Prostate gland (tissue), 2 donors: ENCODE measurements at regions not wholly inside any gene's neighbourhood (a gene's known extent, or its start where the extent isn't known, plus 50 kb on each side); places are given as distances from the start of the nearest gene placed in this dataset.

Experiments used
- POLR2A ChIP-seq: fragments of 450-650 bp; IDR thresholded peaks from one replicate; pipeline ENCODE4 v1.6.1; 2016; ENCODE audit warnings: antibody characterized with exemption, mild to moderate bottlenecking
- TF ChIP-seq, protein P1 (sequence below), 4 experiments: fragments of 200-600 bp in 2 of 4; fragments of 450-650 bp in 2 of 4; sonication (generic) in 2 of 4; IDR thresholded peaks; 1 replicate in 3 of 4; 2 replicates in 1 of 4; pipeline ENCODE4 v1.5.1; 2016 to 2019; ENCODE audit warnings: antibody characterized with exemption in 4 of 4, mild to moderate bottlenecking in 2 of 4, moderate library complexity in 2 of 4

DNA sequence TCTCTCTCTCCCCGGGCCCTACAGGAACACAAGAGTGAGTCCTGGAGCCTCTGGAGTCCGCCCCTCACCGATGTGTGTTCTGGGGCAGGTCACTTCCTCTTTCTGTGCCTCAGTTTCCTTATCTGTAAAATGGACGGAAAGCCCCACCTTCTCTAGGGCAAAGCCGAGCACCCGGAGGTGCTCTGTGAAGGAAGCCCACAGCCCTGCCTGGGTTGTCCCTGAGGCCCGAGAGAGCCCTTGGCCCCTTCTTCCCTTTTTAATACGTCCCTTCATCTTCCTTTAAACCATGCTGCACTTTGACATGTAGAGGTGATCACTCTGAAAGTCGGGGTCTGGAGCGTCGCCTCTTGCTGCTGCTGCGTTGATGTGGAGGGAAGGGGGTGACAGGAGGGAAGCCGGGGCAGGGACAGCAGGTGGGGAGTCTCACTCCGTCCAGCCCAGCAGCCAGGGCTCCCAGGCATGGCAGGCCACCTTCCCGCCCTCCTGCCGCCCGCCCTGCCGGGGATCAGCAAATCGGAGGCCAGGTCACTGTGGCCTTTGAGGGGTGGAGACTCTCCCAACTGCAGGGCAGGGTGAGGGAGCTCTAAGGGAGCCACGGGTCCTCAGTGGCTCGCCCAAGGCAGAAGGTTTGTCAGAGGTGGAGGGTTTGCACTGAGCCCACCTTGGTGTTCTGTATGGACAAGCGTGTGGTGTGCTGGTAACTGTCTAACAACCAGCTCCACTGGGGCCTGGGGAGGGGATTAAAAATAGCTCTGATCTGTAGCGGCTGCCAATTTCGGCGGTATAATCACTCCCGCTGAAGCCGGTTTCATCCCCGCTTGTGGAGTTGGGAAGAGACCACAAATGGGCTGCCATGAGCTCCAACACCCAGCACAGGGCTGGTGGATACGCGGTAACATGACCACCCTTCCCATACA, 135.9 kb upstream of the ID2 start:
- TF ChIP-seq, protein P1, sequence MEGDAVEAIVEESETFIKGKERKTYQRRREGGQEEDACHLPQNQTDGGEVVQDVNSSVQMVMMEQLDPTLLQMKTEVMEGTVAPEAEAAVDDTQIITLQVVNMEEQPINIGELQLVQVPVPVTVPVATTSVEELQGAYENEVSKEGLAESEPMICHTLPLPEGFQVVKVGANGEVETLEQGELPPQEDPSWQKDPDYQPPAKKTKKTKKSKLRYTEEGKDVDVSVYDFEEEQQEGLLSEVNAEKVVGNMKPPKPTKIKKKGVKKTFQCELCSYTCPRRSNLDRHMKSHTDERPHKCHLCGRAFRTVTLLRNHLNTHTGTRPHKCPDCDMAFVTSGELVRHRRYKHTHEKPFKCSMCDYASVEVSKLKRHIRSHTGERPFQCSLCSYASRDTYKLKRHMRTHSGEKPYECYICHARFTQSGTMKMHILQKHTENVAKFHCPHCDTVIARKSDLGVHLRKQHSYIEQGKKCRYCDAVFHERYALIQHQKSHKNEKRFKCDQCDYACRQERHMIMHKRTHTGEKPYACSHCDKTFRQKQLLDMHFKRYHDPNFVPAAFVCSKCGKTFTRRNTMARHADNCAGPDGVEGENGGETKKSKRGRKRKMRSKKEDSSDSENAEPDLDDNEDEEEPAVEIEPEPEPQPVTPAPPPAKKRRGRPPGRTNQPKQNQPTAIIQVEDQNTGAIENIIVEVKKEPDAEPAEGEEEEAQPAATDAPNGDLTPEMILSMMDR (IDR thresholded peaks at IDR 0.05) = no peak
- TF ChIP-seq POLR2A = no peak
